Thyroid gland (tissue), 4 donors: ENCODE measurements at regions not wholly inside any gene's neighbourhood (a gene's known extent, or its start where the extent isn't known, plus 50 kb on each side); places are given as distances from the start of the nearest gene placed in this dataset.

Source experiments
- DNase-seq, 2 donors: peaks; one replicate each; pipeline ENCODE4 v3.0.0-alpha.2; 2019
- H3K27ac ChIP-seq, 3 donors: fragments of 200-600 bp; sonication (generic); 1 replicate in 2 of 3; 2 replicates in 1 of 3; pipeline ENCODE4 v1.5.1; 2016 to 2019; ENCODE audit warnings: mild to moderate bottlenecking in 1 of 3, moderate library complexity in 1 of 3
- H3K27me3 ChIP-seq: fragments of 200-600 bp; sonication (generic); one replicate; pipeline ENCODE4 v1.5.1; 2019
- H3K36me3 ChIP-seq, 2 donors: fragments of 200-600 bp; sonication (generic); one replicate each; pipeline ENCODE4 v1.5.1; 2016 to 2019
- H3K4me1 ChIP-seq, 2 donors: fragments of 200-600 bp; sonication (generic); one replicate each; pipeline ENCODE4 v1.5.1; 2017 to 2019
- H3K4me3 ChIP-seq, 3 donors: fragments of 200-600 bp; sonication (generic); replicated peaks in 1 of 3; 1 replicate in 2 of 3; 2 replicates in 1 of 3; pipeline ENCODE4 v1.5.1; 2016; ENCODE audit warnings: mild to moderate bottlenecking in 1 of 3
- H3K9me3 ChIP-seq: fragments of 200-600 bp; sonication (generic); one replicate; pipeline ENCODE4 v1.5.1; 2017
- POLR2A ChIP-seq, 2 donors: fragments of 450-650 bp; IDR thresholded peaks; one replicate each; pipeline ENCODE4 v1.6.1; 2017; ENCODE audit warnings: antibody characterized with exemption in 2 of 2, mild to moderate bottlenecking in 2 of 2, moderate library complexity in 1 of 2
- WGBS, 2 donors: methylation state at CpG; one replicate each; pipeline ENCODE4 v1.1.5; 2017; 5-methylcytosine and 5-hydroxymethylcytosine counted together
- intact Hi-C: fragments of 100-400 bp; cut with DNase I; formaldehyde crosslinking; loops from one replicate; pipeline ENCODE4 v1.15.1; 2023
- TF ChIP-seq, protein P1 (sequence below), 6 experiments: fragments of 200-600 bp in 3 of 6; fragments of 450-650 bp in 3 of 6; sonication (generic) in 3 of 6; IDR thresholded peaks; one replicate each; pipeline ENCODE4 v1.5.1; 2016 to 2019; ENCODE audit warnings: antibody characterized with exemption in 6 of 6, mild to moderate bottlenecking in 2 of 6, inconsistent platforms in 1 of 6, moderate library complexity in 1 of 6

DNA sequence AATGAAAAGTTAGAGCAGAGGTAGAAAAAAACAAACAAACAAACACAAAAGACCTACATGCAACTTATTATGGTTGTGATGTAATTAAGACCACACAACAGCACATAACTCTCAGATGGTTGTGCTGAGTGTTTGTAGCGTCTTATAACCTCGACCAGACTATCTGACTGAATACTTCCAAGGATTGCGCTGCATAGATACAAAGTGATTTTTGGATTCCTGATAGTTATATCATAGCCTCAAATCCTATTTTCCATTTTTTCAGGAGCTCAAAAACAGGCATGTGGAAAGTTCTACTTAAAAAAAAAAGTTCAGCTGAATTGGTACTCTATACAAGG is 236.1 kb downstream of the SPRY1 start:
- no peaks in the 10 kb centered on the region for H3K9me3 ChIP-seq
- H3K27me3 ChIP-seq, result no peaks in the 10 kb centered on the region
- DNase-seq, result no peak
- no peaks in the 10 kb centered on the region for H3K4me1 ChIP-seq
- H3K4me3 ChIP-seq, result no peak overlapping the region
- WGBS, 2 donors, result 87 to 97% methylated on average over 3 of the region's 3 CpGs
- H3K36me3 ChIP-seq, result no peaks in the 10 kb centered on the region
- intact Hi-C loops, result no loop called here
- H3K27ac ChIP-seq, result no peak overlapping the region
- no peak for TF ChIP-seq POLR2A (IDR thresholded peaks at IDR 0.05)
- TF ChIP-seq, protein P1, sequence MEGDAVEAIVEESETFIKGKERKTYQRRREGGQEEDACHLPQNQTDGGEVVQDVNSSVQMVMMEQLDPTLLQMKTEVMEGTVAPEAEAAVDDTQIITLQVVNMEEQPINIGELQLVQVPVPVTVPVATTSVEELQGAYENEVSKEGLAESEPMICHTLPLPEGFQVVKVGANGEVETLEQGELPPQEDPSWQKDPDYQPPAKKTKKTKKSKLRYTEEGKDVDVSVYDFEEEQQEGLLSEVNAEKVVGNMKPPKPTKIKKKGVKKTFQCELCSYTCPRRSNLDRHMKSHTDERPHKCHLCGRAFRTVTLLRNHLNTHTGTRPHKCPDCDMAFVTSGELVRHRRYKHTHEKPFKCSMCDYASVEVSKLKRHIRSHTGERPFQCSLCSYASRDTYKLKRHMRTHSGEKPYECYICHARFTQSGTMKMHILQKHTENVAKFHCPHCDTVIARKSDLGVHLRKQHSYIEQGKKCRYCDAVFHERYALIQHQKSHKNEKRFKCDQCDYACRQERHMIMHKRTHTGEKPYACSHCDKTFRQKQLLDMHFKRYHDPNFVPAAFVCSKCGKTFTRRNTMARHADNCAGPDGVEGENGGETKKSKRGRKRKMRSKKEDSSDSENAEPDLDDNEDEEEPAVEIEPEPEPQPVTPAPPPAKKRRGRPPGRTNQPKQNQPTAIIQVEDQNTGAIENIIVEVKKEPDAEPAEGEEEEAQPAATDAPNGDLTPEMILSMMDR (IDR thresholded peaks at IDR 0.05), result no peak

DNA sequence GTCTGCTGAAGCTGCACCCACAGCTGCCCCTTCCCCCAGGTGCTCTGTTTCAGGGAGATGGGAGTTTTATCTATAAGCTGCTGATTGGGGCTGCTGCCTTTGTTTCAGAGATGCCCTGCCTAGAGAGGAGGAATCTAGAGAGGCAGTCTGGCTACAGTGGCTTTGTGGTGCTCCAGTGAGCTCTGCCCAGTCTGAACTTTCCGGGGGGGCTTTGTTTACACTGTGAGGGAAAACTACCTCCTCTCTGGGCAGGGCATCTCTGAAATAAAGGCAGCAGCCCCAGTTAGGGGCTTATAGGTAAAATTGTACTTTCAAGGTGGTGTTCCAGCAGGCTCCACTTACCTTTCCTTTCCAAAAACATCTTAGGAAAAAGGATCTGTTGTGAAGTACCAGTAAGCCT is 242.2 kb downstream of the SPRY1 start:
- DNase-seq, result no peak
- no peaks in the 10 kb centered on the region for H3K36me3 ChIP-seq
- no peak overlapping the region for H3K4me3 ChIP-seq
- H3K9me3 ChIP-seq, result no peaks in the 10 kb centered on the region
- WGBS, 2 donors, result 54% methylated on average over 1 of the region's 1 CpG; no CpG with 5 or more reads in 1 of the 2 donors
- H3K27ac ChIP-seq, result no peak overlapping the region
- TF ChIP-seq POLR2A (IDR thresholded peaks at IDR 0.05), result no peak
- TF ChIP-seq, protein P1 (IDR thresholded peaks at IDR 0.05), result no peak
- no peaks in the 10 kb centered on the region for H3K27me3 ChIP-seq
- intact Hi-C loops, result no loop called here
- no peaks in the 10 kb centered on the region for H3K4me1 ChIP-seq

DNA sequence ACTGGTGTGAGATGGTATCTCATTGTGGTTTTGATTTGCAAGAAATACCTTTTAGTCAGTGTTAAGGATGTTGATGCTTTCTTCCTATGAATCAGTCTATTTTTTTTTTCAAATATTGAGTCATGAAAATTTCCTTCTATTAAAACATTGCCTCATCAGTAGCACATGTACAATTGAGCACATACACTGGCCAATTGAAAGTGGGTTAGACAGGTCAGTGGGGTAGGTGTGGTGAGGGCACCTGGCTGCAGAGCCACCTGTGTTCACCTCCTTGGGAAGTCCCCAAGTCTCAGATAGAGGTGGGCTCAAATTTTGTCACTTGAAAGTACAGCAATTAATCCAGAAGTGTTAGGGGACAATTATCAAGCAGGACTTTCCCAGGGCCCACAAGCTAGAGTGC is 243.7 kb downstream of the SPRY1 start:
- TF ChIP-seq, protein P1 (IDR thresholded peaks at IDR 0.05), result no peak
- no peak for TF ChIP-seq POLR2A (IDR thresholded peaks at IDR 0.05)
- Histone ChIP-seq H3K27me3 (no peaks in the 10 kb centered on the region), H3K27ac (no peak overlapping the region), H3K36me3 (no peaks in the 10 kb centered on the region), H3K4me3 (no peak overlapping the region), H3K4me1 (no peaks in the 10 kb centered on the region), H3K9me3 (no peaks in the 10 kb centered on the region)
- DNase-seq, result no peak
- intact Hi-C loops, result no loop called here

DNA sequence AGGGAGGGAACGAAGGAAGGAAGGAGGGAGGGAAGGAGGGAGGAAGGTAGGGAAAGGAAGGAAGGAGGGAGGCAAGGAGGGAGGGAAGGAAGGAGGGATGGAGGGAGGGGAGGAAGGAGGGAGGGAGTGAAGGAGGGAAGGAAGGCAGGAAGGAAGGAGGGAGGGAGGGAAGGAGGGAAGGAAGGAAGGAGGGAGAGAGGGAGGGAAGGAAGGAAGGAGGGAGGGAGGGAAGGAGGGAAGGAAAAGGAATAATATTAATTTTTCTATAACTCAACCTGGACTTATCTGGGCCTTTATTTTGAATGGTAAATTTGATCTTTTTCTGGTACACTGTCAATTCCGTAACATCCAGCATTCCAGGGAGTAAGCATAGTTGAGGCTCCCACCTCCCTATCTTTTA is 244.2 kb downstream of the SPRY1 start:
- DNase-seq, result no peak
- intact Hi-C loops, result no loop called here
- 89 to 100% methylated on average over 2 of the region's 2 CpGs for WGBS, 2 donors

DNA sequence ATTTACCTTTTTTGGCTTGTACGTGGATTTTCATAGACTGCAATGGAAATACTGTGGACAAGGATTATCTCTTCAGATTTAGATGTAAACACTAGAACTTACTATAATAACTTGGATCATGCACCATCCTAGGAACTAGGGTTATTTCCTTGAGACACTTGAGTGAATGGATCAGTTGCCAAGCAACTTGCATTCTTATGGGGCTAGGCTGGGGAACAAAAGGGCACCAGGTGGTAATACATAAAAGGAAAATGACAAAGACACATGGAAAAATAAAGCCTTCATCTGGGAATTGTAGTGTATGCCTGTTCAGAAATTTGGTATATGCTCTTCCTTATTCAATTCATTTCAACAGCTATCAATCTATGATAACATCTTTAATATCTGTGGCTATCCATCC is 247.1 kb downstream of the SPRY1 start:
- Histone ChIP-seq H3K9me3 (no peaks in the 10 kb centered on the region), H3K27me3 (no peaks in the 10 kb centered on the region), H3K4me1 (no peaks in the 10 kb centered on the region), H3K27ac (no peak overlapping the region), H3K4me3 (no peak overlapping the region), H3K36me3 (no peaks in the 10 kb centered on the region)
- intact Hi-C loops, result no loop called here
- no peak for DNase-seq
- TF ChIP-seq, protein P1 (IDR thresholded peaks at IDR 0.05), result no peak
- no peak for TF ChIP-seq POLR2A (IDR thresholded peaks at IDR 0.05)
- 54 to 72% methylated on average over 1 of the region's 1 CpG for WGBS, 2 donors

More for the DNA sequence above, 244.2 kb downstream of the SPRY1 start:
- Histone ChIP-seq H3K9me3 (no peaks in the 10 kb centered on the region), H3K36me3 (no peaks in the 10 kb centered on the region), H3K4me3 (no peak overlapping the region), H3K27me3 (no peaks in the 10 kb centered on the region), H3K4me1 (no peaks in the 10 kb centered on the region), H3K27ac (no peak overlapping the region)
- TF ChIP-seq, protein P1 (IDR thresholded peaks at IDR 0.05), result no peak
- no peak for TF ChIP-seq POLR2A (IDR thresholded peaks at IDR 0.05)
